NCI-H2029 treated with DMSO at 0.1 percent for 48 hours (cell line): ENCODE measurements at regions not wholly inside any gene's neighbourhood (a gene's known extent, or its start where the extent isn't known, plus 50 kb on each side); places are given as distances from the start of the nearest gene placed in this dataset.

Experiments used
- DNase-seq: peaks from one replicate; lab custom pipeline; 2025; lab: John Stamatoyannopoulos, UW

GRCh38 chr11:71201936-71202597, 50.3 kb downstream of the SHANK2 start:
- no peak for DNase-seq

- DNase-seq: no peak
Measured at GRCh38 chr11:71201231-71201630, 51.1 kb downstream of the SHANK2 start.

GRCh38 chr11:71200761-71201160, 51.6 kb downstream of the SHANK2 start:
- no peak for DNase-seq

GRCh38 chr11:71200172-71200716, 52.1 kb downstream of the SHANK2 start:
- DNase-seq: no peak

- no peak for DNase-seq
Measured at GRCh38 chr11:71199226-71199820, 53.1 kb downstream of the SHANK2 start.

GRCh38 chr11:71198823-71199165, 53.6 kb downstream of the SHANK2 start:
- DNase-seq: no peak

- no peak for DNase-seq
Measured at GRCh38 chr11:71198141-71198822, 54.1 kb downstream of the SHANK2 start.

GRCh38 chr11:71197096-71197495, 55.3 kb downstream of the SHANK2 start:
- no peak for DNase-seq

- DNase-seq: no peak
Measured at GRCh38 chr11:71194710-71195109, 57.7 kb downstream of the SHANK2 start.

- no peak for DNase-seq
Measured at GRCh38 chr11:71193431-71193830, 58.9 kb downstream of the SHANK2 start.

- DNase-seq: no peak
Measured at GRCh38 chr11:71192629-71193028, 59.7 kb downstream of the SHANK2 start.

- DNase-seq: no peak
Measured at GRCh38 chr11:71191201-71191600, 61.2 kb downstream of the SHANK2 start.

- DNase-seq: no peak
Measured at GRCh38 chr11:71190551-71190950, 61.8 kb downstream of the SHANK2 start.

- no peak for DNase-seq
Measured at GRCh38 chr11:71189768-71190315, 62.5 kb downstream of the SHANK2 start.

GRCh38 chr11:71188886-71189767, 63.2 kb downstream of the SHANK2 start:
- DNase-seq: no peak

- no peak for DNase-seq
Measured at GRCh38 chr11:71188073-71188472, 64.3 kb downstream of the SHANK2 start.

GRCh38 chr11:71186806-71187205, 65.6 kb downstream of the SHANK2 start:
- no peak for DNase-seq

GRCh38 chr11:71185411-71185810, 67.0 kb downstream of the SHANK2 start:
- no peak for DNase-seq

GRCh38 chr11:71184421-71185210, 67.8 kb downstream of the SHANK2 start:
- no peak for DNase-seq

GRCh38 chr11:71183878-71184277, 68.5 kb downstream of the SHANK2 start:
- no peak for DNase-seq
